ENCODE measurements at regions not wholly inside any gene's neighbourhood (a gene's known extent, or its start where the extent isn't known, plus 50 kb on each side); places are given as distances from the start of the nearest gene placed in this dataset.

DNA sequence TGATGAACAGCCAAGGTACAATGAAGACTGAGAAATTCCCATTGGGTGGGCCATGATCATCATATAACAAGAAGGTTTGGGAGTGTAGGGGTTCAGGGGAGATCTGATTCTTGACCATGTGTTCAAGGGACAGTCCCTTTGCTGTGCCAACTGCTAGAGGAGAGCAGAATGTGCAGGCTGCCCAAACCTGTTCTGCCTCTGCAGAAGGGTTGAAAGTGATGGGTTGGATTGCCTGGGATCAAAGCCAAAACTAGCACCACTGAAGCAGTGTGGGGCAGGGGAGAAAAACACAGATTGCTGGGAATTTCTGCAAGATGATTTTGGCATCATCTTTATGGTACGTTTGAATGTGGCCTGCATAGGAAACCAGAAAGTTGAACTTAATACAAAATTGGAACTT is 303.9 kb downstream of the OTUD1 start:
- CTCF ChIA-PET, result no interaction called here
- no peak for TF ChIP-seq CTCF (IDR thresholded peaks at IDR 0.05)
- Histone ChIP-seq H3K9me3 (ENCODE audit: control insufficient read depth in 1 of 2, insufficient read depth in 1 of 2, low read length in 2 of 2) (no peaks in the 10 kb centered on the region), H3K4me3 (ENCODE audit: low read length) (no peak overlapping the region), H3K27me3 (ENCODE audit: control insufficient read depth in 1 of 2, insufficient read depth in 2 of 2, low read length in 2 of 2) (peaks cover 0 to 4% of the 10 kb centered on the region in 2 experiments), H3K27ac (ENCODE audit: low read depth in 1 of 2, low read length in 2 of 2) (no peak overlapping the region), H3K36me3 (ENCODE audit: insufficient read depth, low read length) (no peaks in the 10 kb centered on the region), H3K4me1 (ENCODE audit: insufficient read depth, low read length) (no peaks in the 10 kb centered on the region)
- ATAC-seq (ENCODE audit: poor library complexity) (no peak), DNase-seq (no peak)
- H3K27me3 Mint-ChIP-seq, result peaks cover 31% of the 10 kb centered on the region
- H3K36me3 Mint-ChIP-seq (ENCODE audit: low read depth), result no peaks in the 10 kb centered on the region
- no peaks in the 10 kb centered on the region for H3K9me3 Mint-ChIP-seq
- no peaks in the 10 kb centered on the region for H3K4me1 Mint-ChIP-seq (ENCODE audit: low read depth)
- H3K4me3 Mint-ChIP-seq, result no peak overlapping the region
- H3K27ac Mint-ChIP-seq, result no peak overlapping the region
- POLR2A ChIA-PET, result no interaction called here
- intact Hi-C loops (cut with DNase I, micrococcal nuclease), result no loop called here

DNA sequence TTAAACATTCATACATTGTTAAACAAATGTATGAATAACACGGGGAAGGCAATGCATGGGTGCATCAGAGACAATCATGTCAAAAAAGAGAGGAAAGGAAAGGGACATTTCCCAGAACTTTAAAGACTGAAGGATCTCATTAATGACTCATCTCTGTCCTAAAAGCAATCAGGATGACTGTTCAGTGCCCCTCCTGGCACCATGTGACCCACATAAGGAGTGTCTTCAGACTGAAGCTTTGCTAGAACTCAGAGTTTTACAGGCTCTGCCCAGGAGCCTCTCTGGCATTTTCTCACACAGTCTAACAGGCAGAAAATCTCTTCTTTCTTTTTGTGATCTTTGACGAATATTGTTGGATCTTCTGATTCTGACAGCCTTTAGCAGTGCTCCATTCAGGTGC is 315.3 kb downstream of the OTUD1 start:
- ATAC-seq (ENCODE audit: poor library complexity), result no peak
- H3K9me3 ChIP-seq (ENCODE audit: control insufficient read depth in 1 of 2, insufficient read depth in 1 of 2, low read length in 2 of 2), result no peaks in the 10 kb centered on the region
- no peak for TF ChIP-seq CTCF (IDR thresholded peaks at IDR 0.05)
- no peaks in the 10 kb centered on the region for H3K4me1 ChIP-seq (ENCODE audit: insufficient read depth, low read length)
- peaks cover 5% of the 10 kb centered on the region for H3K27me3 Mint-ChIP-seq
- no peaks in the 10 kb centered on the region for H3K4me1 Mint-ChIP-seq (ENCODE audit: low read depth)
- no peak overlapping the region for H3K27ac Mint-ChIP-seq
- intact Hi-C loops (cut with DNase I, micrococcal nuclease), result no loop called here
- no peak overlapping the region for H3K27ac ChIP-seq (ENCODE audit: low read depth in 1 of 2, low read length in 2 of 2)
- DNase-seq, result no peak
- no peaks in the 10 kb centered on the region for H3K36me3 ChIP-seq (ENCODE audit: insufficient read depth, low read length)
- H3K36me3 Mint-ChIP-seq (ENCODE audit: low read depth), result no peaks in the 10 kb centered on the region
- H3K9me3 Mint-ChIP-seq, result no peaks in the 10 kb centered on the region
- no peak overlapping the region for H3K4me3 ChIP-seq (ENCODE audit: low read length)
- H3K27me3 ChIP-seq (ENCODE audit: control insufficient read depth in 1 of 2, insufficient read depth in 2 of 2, low read length in 2 of 2), result no peaks in the 10 kb centered on the region
- ChIA-PET CTCF (no interaction called here), POLR2A (no interaction called here)
- H3K4me3 Mint-ChIP-seq, result no peak overlapping the region

DNA sequence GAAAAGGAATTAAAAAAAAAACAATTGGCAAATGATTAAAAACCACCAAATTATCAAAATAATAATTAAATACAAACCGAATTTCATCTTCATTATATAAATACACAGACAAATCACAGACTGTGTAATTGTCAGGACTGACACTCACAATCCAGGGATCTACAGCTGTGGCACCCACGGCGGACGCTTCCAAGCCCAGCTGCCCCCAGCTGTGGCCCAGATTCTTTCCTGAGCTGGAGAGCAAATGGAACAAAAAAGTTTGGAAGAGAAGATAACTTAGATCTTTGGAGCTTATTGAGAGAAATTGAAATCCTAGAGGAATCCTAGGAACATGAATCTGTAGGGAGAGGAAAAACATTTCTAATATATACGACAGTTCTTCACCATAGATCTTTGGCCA is 316.1 kb downstream of the OTUD1 start:
- Mint-ChIP-seq H3K9me3 (no peaks in the 10 kb centered on the region), H3K4me1 (ENCODE audit: low read depth) (no peaks in the 10 kb centered on the region), H3K27me3 (peaks cover 5% of the 10 kb centered on the region), H3K36me3 (ENCODE audit: low read depth) (no peaks in the 10 kb centered on the region), H3K27ac (no peak overlapping the region), H3K4me3 (no peak overlapping the region)
- Histone ChIP-seq H3K36me3 (ENCODE audit: insufficient read depth, low read length) (no peaks in the 10 kb centered on the region), H3K4me1 (ENCODE audit: insufficient read depth, low read length) (no peaks in the 10 kb centered on the region), H3K4me3 (ENCODE audit: low read length) (no peak overlapping the region), H3K27ac (ENCODE audit: low read depth in 1 of 2, low read length in 2 of 2) (no peak overlapping the region), H3K9me3 (ENCODE audit: control insufficient read depth in 1 of 2, insufficient read depth in 1 of 2, low read length in 2 of 2) (no peaks in the 10 kb centered on the region), H3K27me3 (ENCODE audit: control insufficient read depth in 1 of 2, insufficient read depth in 2 of 2, low read length in 2 of 2) (no peaks in the 10 kb centered on the region)
- ATAC-seq (ENCODE audit: poor library complexity), result no peak
- no peak for DNase-seq
- no peak for TF ChIP-seq CTCF (IDR thresholded peaks at IDR 0.05)
- intact Hi-C loops (cut with DNase I, micrococcal nuclease), result no loop called here
- ChIA-PET POLR2A (no interaction called here), CTCF (no interaction called here)

All from CD4-positive, alpha-beta T cell (primary cell).